Uterus (tissue), 3 donors: ENCODE measurements at regions not wholly inside any gene's neighbourhood (a gene's known extent, or its start where the extent isn't known, plus 50 kb on each side); places are given as distances from the start of the nearest gene placed in this dataset.

Source experiments
- DNase-seq, 2 donors: peaks; one replicate each; pipeline ENCODE4 v3.0.0-alpha.2; 2019 to 2020
- H3K27ac ChIP-seq, 2 donors: fragments of 200-600 bp; sonication (generic); 1 replicate in 1 of 2; 2 replicates in 1 of 2; pipeline ENCODE4 v1.5.1; 2016 to 2018
- H3K27me3 ChIP-seq, 2 donors: fragments of 200-600 bp; sonication (generic); one replicate each; pipeline ENCODE4 v1.5.1; 2018 to 2019; ENCODE audit warnings: control low read depth in 1 of 2
- H3K36me3 ChIP-seq, 2 donors: fragments of 200-600 bp; sonication (generic); one replicate each; pipeline ENCODE4 v1.5.1; 2019; ENCODE audit warnings: control low read depth in 1 of 2
- H3K4me1 ChIP-seq, 2 donors: fragments of 200-600 bp; sonication (generic); one replicate each; pipeline ENCODE4 v1.5.1; 2018 to 2019; ENCODE audit warnings: control low read depth in 1 of 2
- H3K4me3 ChIP-seq, 2 donors: fragments of 200-600 bp; sonication (generic); 1 replicate in 1 of 2; 2 replicates in 1 of 2; pipeline ENCODE4 v1.5.1; 2018 to 2019; ENCODE audit warnings: mild to moderate bottlenecking in 1 of 2
- H3K9me3 ChIP-seq, 2 donors: fragments of 200-600 bp; sonication (generic); one replicate each; pipeline ENCODE4 v1.5.1; 2019; ENCODE audit warnings: control low read depth in 1 of 2
- CTCF ChIP-seq, 4 experiments: fragments of 200-600 bp in 2 of 4; fragments of 450-650 bp in 2 of 4; sonication (generic) in 2 of 4; IDR thresholded peaks; one replicate each; pipeline ENCODE4 v1.5.1; 2016 to 2019; ENCODE audit warnings: antibody characterized with exemption in 4 of 4, mild to moderate bottlenecking in 2 of 4, moderate library complexity in 1 of 4
- POLR2A ChIP-seq, 2 donors: fragments of 450-650 bp; IDR thresholded peaks; one replicate each; pipeline ENCODE4 v1.6.1; 2016; ENCODE audit warnings: antibody characterized with exemption in 2 of 2, mild to moderate bottlenecking in 1 of 2, moderate library complexity in 1 of 2
- intact Hi-C: fragments of 100-400 bp; cut with DNase I; formaldehyde crosslinking; loops from one replicate; pipeline ENCODE4 v1.15.1; 2023; ENCODE audit warnings: low total_unique reads
- donor health status: DM: yes; HTN: yes; CAD: no.

GRCh38 chr12:23333938-23334337, 615.5 kb downstream of the SOX5 start:
- TF ChIP-seq POLR2A (IDR thresholded peaks at IDR 0.05) (no peak), CTCF (IDR thresholded peaks at IDR 0.05) (no peak)
- H3K27ac ChIP-seq = no peak overlapping the region
- no peaks in the 10 kb centered on the region for H3K36me3 ChIP-seq
- DNase-seq = no peak
- no peaks in the 10 kb centered on the region for H3K9me3 ChIP-seq
- H3K27me3 ChIP-seq = no peaks in the 10 kb centered on the region
- no peaks in the 10 kb centered on the region for H3K4me1 ChIP-seq
- no peak overlapping the region for H3K4me3 ChIP-seq
- intact Hi-C loops = no loop called here

- intact Hi-C loops = no loop called here
- Histone ChIP-seq H3K27me3 (no peaks in the 10 kb centered on the region), H3K27ac (no peak overlapping the region), H3K4me1 (no peaks in the 10 kb centered on the region), H3K36me3 (no peaks in the 10 kb centered on the region), H3K4me3 (no peak overlapping the region), H3K9me3 (no peaks in the 10 kb centered on the region)
- no peak for TF ChIP-seq CTCF (IDR thresholded peaks at IDR 0.05)
- TF ChIP-seq POLR2A (IDR thresholded peaks at IDR 0.05) = no peak
- no peak for DNase-seq
Measured at GRCh38 chr12:23335593-23335992, 613.9 kb downstream of the SOX5 start.

GRCh38 chr12:23337213-23337612, 612.3 kb downstream of the SOX5 start:
- TF ChIP-seq POLR2A (IDR thresholded peaks at IDR 0.05) (no peak), CTCF (IDR thresholded peaks at IDR 0.05) (no peak)
- intact Hi-C loops = no loop called here
- H3K9me3 ChIP-seq = no peaks in the 10 kb centered on the region
- no peak overlapping the region for H3K4me3 ChIP-seq
- H3K27me3 ChIP-seq = no peaks in the 10 kb centered on the region
- no peaks in the 10 kb centered on the region for H3K36me3 ChIP-seq
- DNase-seq = no peak
- H3K27ac ChIP-seq = no peak overlapping the region
- H3K4me1 ChIP-seq = no peaks in the 10 kb centered on the region

- Histone ChIP-seq H3K4me1 (no peaks in the 10 kb centered on the region), H3K27ac (no peak overlapping the region), H3K36me3 (no peaks in the 10 kb centered on the region), H3K4me3 (no peak overlapping the region), H3K27me3 (no peaks in the 10 kb centered on the region), H3K9me3 (no peaks in the 10 kb centered on the region)
- no peak for DNase-seq
- intact Hi-C loops = no loop called here
- no peak for TF ChIP-seq CTCF (IDR thresholded peaks at IDR 0.05)
- TF ChIP-seq POLR2A (IDR thresholded peaks at IDR 0.05) = no peak
Measured at GRCh38 chr12:23340351-23340750, 609.1 kb downstream of the SOX5 start.

GRCh38 chr12:23342407-23342806, 607.1 kb downstream of the SOX5 start:
- TF ChIP-seq POLR2A (IDR thresholded peaks at IDR 0.05) (no peak), CTCF (IDR thresholded peaks at IDR 0.05) (no peak)

More at GRCh38 chr12:23342407-23342806, 607.1 kb downstream of the SOX5 start:
- Histone ChIP-seq H3K4me3 (no peak overlapping the region), H3K27me3 (no peaks in the 10 kb centered on the region), H3K4me1 (no peaks in the 10 kb centered on the region), H3K9me3 (no peaks in the 10 kb centered on the region), H3K27ac (no peak overlapping the region), H3K36me3 (no peaks in the 10 kb centered on the region)
- DNase-seq = no peak
- intact Hi-C loops = no loop called here
